GM21786 (cell line): ENCODE measurements at regions not wholly inside any gene's neighbourhood (a gene's known extent, or its start where the extent isn't known, plus 50 kb on each side); places are given as distances from the start of the nearest gene placed in this dataset.
"Not testable (repeated sequence)": the region's sequence is repeated elsewhere in the genome, so short reads cannot be mapped to it uniquely, and the experiment has no call there.

Source experiments
- ATAC-seq: cut with Tn5 transposase; IDR thresholded peaks from one replicate; pipeline ENCODE4 v1.9.1; 2021; ENCODE audit not compliant: unreplicated experiment

- ATAC-seq = no peak
These were observed 296.1 kb downstream of the RAB38 start for GRCh38 chr11:87879118-87879517.

- ATAC-seq = no peak
These were observed 296.8 kb downstream of the RAB38 start for GRCh38 chr11:87878373-87878825.

GRCh38 chr11:87871056-87871455 lies 304.2 kb downstream of the RAB38 start:
- ATAC-seq = no peak

GRCh38 chr11:87870086-87870485 lies 305.2 kb downstream of the RAB38 start:
- no peak for ATAC-seq

GRCh38 chr11:87866951-87867350 lies 308.3 kb downstream of the RAB38 start:
- no peak for ATAC-seq

GRCh38 chr11:87861030-87861429 lies 314.2 kb downstream of the RAB38 start:
- no peak for ATAC-seq

- no peak for ATAC-seq
These were observed 315.6 kb downstream of the RAB38 start for GRCh38 chr11:87859636-87860035.

GRCh38 chr11:87851827-87852226 lies 323.4 kb downstream of the RAB38 start:
- ATAC-seq = no peak

GRCh38 chr11:87851234-87851633 lies 324.0 kb downstream of the RAB38 start:
- ATAC-seq = no peak

GRCh38 chr11:87849216-87849615 lies 326.0 kb downstream of the RAB38 start:
- ATAC-seq = no peak

- ATAC-seq = no peak
These were observed 334.5 kb downstream of the RAB38 start for GRCh38 chr11:87840786-87841185.

- no peak for ATAC-seq
These were observed 343.0 kb downstream of the RAB38 start for GRCh38 chr11:87832211-87832610.

GRCh38 chr11:87820011-87820410 lies 355.2 kb downstream of the RAB38 start:
- no peak for ATAC-seq

GRCh38 chr11:87819151-87819550 lies 356.1 kb downstream of the RAB38 start:
- no peak for ATAC-seq

- ATAC-seq = no peak
These were observed 362.5 kb downstream of the RAB38 start for GRCh38 chr11:87812571-87813365.

GRCh38 chr11:87810486-87810885 lies 364.8 kb downstream of the RAB38 start:
- ATAC-seq = no peak

- no peak for ATAC-seq
These were observed 366.0 kb downstream of the RAB38 start for GRCh38 chr11:87809256-87809655.

GRCh38 chr11:87804176-87804575 lies 371.1 kb downstream of the RAB38 start:
- no peak for ATAC-seq

GRCh38 chr11:87803748-87804147 lies 371.5 kb downstream of the RAB38 start:
- ATAC-seq = peak; percentile 44

GRCh38 chr11:87784862-87785261 lies 390.4 kb downstream of the RAB38 start:
- not testable (repeated sequence) for ATAC-seq

GRCh38 chr11:87780068-87780413 lies 395.2 kb downstream of the RAB38 start:
- no peak for ATAC-seq

GRCh38 chr11:87779276-87780067 lies 395.8 kb downstream of the RAB38 start:
- ATAC-seq = no peak
